T-cell (primary cell): ENCODE measurements at regions not wholly inside any gene's neighbourhood (a gene's known extent, or its start where the extent isn't known, plus 50 kb on each side); places are given as distances from the start of the nearest gene placed in this dataset.

Source experiments
- ATAC-seq, 4 experiments: fragments of 200-7000 bp in 3 of 4; fragments of 150-1000 bp in 1 of 4; cut with Tn5 transposase; replicated peaks in 1 of 4; 1 replicate in 3 of 4; 2 replicates in 1 of 4; pipeline ENCODE4 v1.10.0; 2021; ENCODE audit warnings: moderate library complexity in 3 of 4, mild to moderate bottlenecking in 2 of 4, moderate number of reproducible peaks in 1 of 4
- CTCF ChIA-PET, 2 donors: fragments of 300-600 bp; sonication (Branson Sonifier 250); formaldehyde crosslinking; loops; one replicate each; lab custom pipeline; 2022; ENCODE audit warnings: antibody characterized with exemption in 2 of 2; lab: Charles Lee
- POLR2A ChIA-PET, 2 donors: fragments of 300-600 bp; sonication (Branson Sonifier 250); formaldehyde crosslinking; loops; one replicate each; lab custom pipeline; 2022; ENCODE audit warnings: antibody characterized with exemption in 2 of 2; lab: Charles Lee
- DNase-seq, 35 experiments: peaks; one replicate each; pipeline versions ENCODE4 v3.0.0 to v3.0.0-alpha.2; 2013 to 2023
- H3K27ac ChIP-seq: one replicate; pipeline ENCODE4 v1.5.1; 2013; ENCODE audit warnings: low read length
- H3K27me3 ChIP-seq, 2 experiments: replicated peaks in 1 of 2; 1 replicate in 1 of 2; 2 replicates in 1 of 2; pipeline versions ENCODE4 v1.6.1 to v1.7.0; 2013; ENCODE audit warnings: low read length in 1 of 2, mixed read lengths in 1 of 2; ENCODE audit not compliant: control insufficient read depth in 2 of 2, insufficient read depth in 2 of 2; ENCODE audit errors: extremely low read depth in 1 of 2
- H3K36me3 ChIP-seq, 2 donors: 1 replicate in 1 of 2; 2 replicates in 1 of 2; pipeline versions ENCODE4 v1.6.1 to v1.7.0; 2013; ENCODE audit warnings: low read length in 1 of 2; ENCODE audit not compliant: control insufficient read depth in 2 of 2, insufficient read depth in 1 of 2; ENCODE audit errors: extremely low read depth in 1 of 2
- H3K4me1 ChIP-seq, 2 experiments: 1 replicate in 1 of 2; 2 replicates in 1 of 2; pipeline versions ENCODE4 v1.6.1 to v1.7.0; 2013; ENCODE audit warnings: low read length in 2 of 2, mixed read lengths in 1 of 2; ENCODE audit not compliant: insufficient read depth in 2 of 2, control insufficient read depth in 1 of 2; ENCODE audit errors: extremely low read depth in 1 of 2
- H3K4me3 ChIP-seq, 2 donors: 1 replicate in 1 of 2; 2 replicates in 1 of 2; pipeline versions ENCODE4 v1.5.1 to v1.7.0; 2013; ENCODE audit warnings: mild to moderate bottlenecking in 2 of 2, low read length in 1 of 2, moderate library complexity in 1 of 2; ENCODE audit not compliant: control insufficient read depth in 1 of 2; ENCODE audit errors: extremely low read depth in 1 of 2
- H3K9me3 ChIP-seq: 2 replicates; pipeline ENCODE4 v1.7.0; 2013
- H3K27ac Mint-ChIP-seq, 2 donors: one replicate each; pipeline ENCODE4 v1.8.0; 2020 to 2021; ENCODE audit warnings: mild to moderate bottlenecking in 2 of 2, mixed read lengths in 2 of 2
- H3K27me3 Mint-ChIP-seq, 2 donors: one replicate each; pipeline ENCODE4 v1.8.0; 2021 to 2022; ENCODE audit warnings: mixed read lengths in 2 of 2
- H3K36me3 Mint-ChIP-seq: one replicate; pipeline ENCODE4 v1.8.0; 2021; ENCODE audit warnings: mixed read lengths
- H3K4me1 Mint-ChIP-seq, 3 donors: one replicate each; pipeline ENCODE4 v1.8.0; 2020 to 2022; ENCODE audit warnings: mixed read lengths in 3 of 3, mild to moderate bottlenecking in 1 of 3
- H3K4me3 Mint-ChIP-seq, 3 donors: one replicate each; pipeline ENCODE4 v1.8.0; 2020 to 2022; ENCODE audit warnings: mild to moderate bottlenecking in 3 of 3, mixed read lengths in 3 of 3, moderate library complexity in 3 of 3
- H3K9me3 Mint-ChIP-seq, 3 donors: one replicate each; pipeline ENCODE4 v1.8.0; 2020 to 2022; ENCODE audit warnings: mixed read lengths in 3 of 3
- WGBS: methylation state at CpG from one replicate; pipeline ENCODE4 v1.1.5; 2013; ENCODE audit warnings: missing lambda C conversion rate; ENCODE audit not compliant: insufficient coverage; 5-methylcytosine and 5-hydroxymethylcytosine counted together

- Histone ChIP-seq H3K9me3 (no peaks in the 10 kb centered on the region), H3K27me3 (peaks cover 0 to 3% of the 10 kb centered on the region in 2 experiments), H3K36me3 (no peaks in the 10 kb centered on the region), H3K27ac (no peak overlapping the region), H3K4me3 (no peak overlapping the region), H3K4me1 (no peaks in the 10 kb centered on the region)
- Mint-ChIP-seq H3K27me3 (peaks cover 12% of the 10 kb centered on the region in 2 donors), H3K36me3 (no peaks in the 10 kb centered on the region), H3K4me3 (no peak overlapping the region), H3K4me1 (no peaks in the 10 kb centered on the region), H3K9me3 (no peaks in the 10 kb centered on the region), H3K27ac (no peak overlapping the region)
- POLR2A ChIA-PET, result no interaction called here
- DNase-seq (no peak), ATAC-seq (no peak)
- CTCF ChIA-PET, result no interaction called here
- WGBS, result no CpG with 5 or more reads among the region's 5 CpGs
Observed at GRCh38 chr4:151459375-151459774, 50.4 kb downstream of the FHIP1A start.

- ATAC-seq, result no peak
- Mint-ChIP-seq H3K27ac (no peak overlapping the region), H3K36me3 (no peaks in the 10 kb centered on the region), H3K9me3 (no peaks in the 10 kb centered on the region), H3K4me3 (no peak overlapping the region), H3K27me3 (peaks cover 16 to 19% of the 10 kb centered on the region in 2 donors), H3K4me1 (no peaks in the 10 kb centered on the region)
- H3K27ac ChIP-seq, result no peak overlapping the region
- H3K36me3 ChIP-seq, result no peaks in the 10 kb centered on the region
- peaks cover 0 to 3% of the 10 kb centered on the region in 2 experiments for H3K27me3 ChIP-seq
- H3K9me3 ChIP-seq, result no peaks in the 10 kb centered on the region
- no peak overlapping the region for H3K4me3 ChIP-seq
- WGBS, result 71% methylated on average over 1 of the region's 1 CpG
- no peak for DNase-seq
- H3K4me1 ChIP-seq, result no peaks in the 10 kb centered on the region
- POLR2A ChIA-PET, result no interaction called here
- CTCF ChIA-PET, result no interaction called here
Observed at GRCh38 chr4:151460434-151460833, 51.5 kb downstream of the FHIP1A start.

- no peak for DNase-seq
- H3K4me3 ChIP-seq, result no peak overlapping the region
- H3K4me1 ChIP-seq, result no peaks in the 10 kb centered on the region
- no peak for ATAC-seq
- Mint-ChIP-seq H3K27ac (no peak overlapping the region), H3K36me3 (no peaks in the 10 kb centered on the region), H3K27me3 (peaks cover 18 to 29% of the 10 kb centered on the region in 2 donors), H3K4me1 (no peaks in the 10 kb centered on the region), H3K4me3 (no peak overlapping the region), H3K9me3 (no peaks in the 10 kb centered on the region)
- no peaks in the 10 kb centered on the region for H3K9me3 ChIP-seq
- no peak overlapping the region for H3K27ac ChIP-seq
- no peaks in the 10 kb centered on the region for H3K36me3 ChIP-seq
- WGBS, result 100% methylated on average over 1 of the region's 1 CpG
- peaks cover 0 to 3% of the 10 kb centered on the region in 2 experiments for H3K27me3 ChIP-seq
- POLR2A ChIA-PET, result no interaction called here
- CTCF ChIA-PET, result no interaction called here
Observed at GRCh38 chr4:151462554-151462953, 53.6 kb downstream of the FHIP1A start.

- Histone ChIP-seq H3K27ac (no peak overlapping the region), H3K36me3 (no peaks in the 10 kb centered on the region)
- no CpG with 5 or more reads among the region's 3 CpGs for WGBS
Observed at GRCh38 chr4:151468715-151469696, 60.0 kb downstream of the FHIP1A start.

GRCh38 chr4:151469970-151470369 is 61.0 kb downstream of the FHIP1A start:
- Histone ChIP-seq H3K4me3 (no peak overlapping the region), H3K36me3 (no peaks in the 10 kb centered on the region), H3K27ac (no peak overlapping the region), H3K4me1 (no peaks in the 10 kb centered on the region), H3K9me3 (no peaks in the 10 kb centered on the region), H3K27me3 (no peaks in the 10 kb centered on the region)
- ChIA-PET POLR2A (no interaction called here), CTCF (no interaction called here)
- no peak overlapping the region for H3K27ac Mint-ChIP-seq
- no peaks in the 10 kb centered on the region for H3K36me3 Mint-ChIP-seq
- H3K9me3 Mint-ChIP-seq, result no peaks in the 10 kb centered on the region
- no peaks in the 10 kb centered on the region for H3K4me1 Mint-ChIP-seq
- ATAC-seq, result no peak
- DNase-seq, result no peak
- H3K4me3 Mint-ChIP-seq, result no peak overlapping the region
- peaks cover 7 to 16% of the 10 kb centered on the region in 2 donors for H3K27me3 Mint-ChIP-seq

More at GRCh38 chr4:151468715-151469696, 60.0 kb downstream of the FHIP1A start:
- Mint-ChIP-seq H3K9me3 (no peaks in the 10 kb centered on the region), H3K4me3 (no peak overlapping the region), H3K36me3 (no peaks in the 10 kb centered on the region), H3K27ac (no peak overlapping the region), H3K4me1 (no peaks in the 10 kb centered on the region), H3K27me3 (peaks cover 10 to 19% of the 10 kb centered on the region in 2 donors)
- Histone ChIP-seq H3K4me1 (no peaks in the 10 kb centered on the region), H3K4me3 (no peak overlapping the region), H3K9me3 (no peaks in the 10 kb centered on the region), H3K27me3 (peaks cover 0 to under 1% of the 10 kb centered on the region in 2 experiments)
- ATAC-seq, result no peak
- ChIA-PET POLR2A (no interaction called here), CTCF (no interaction called here)
- DNase-seq, result no peak

- no peak for DNase-seq
- no peaks in the 10 kb centered on the region for H3K9me3 ChIP-seq
- POLR2A ChIA-PET, result no interaction called here
- WGBS, result no CpG with 5 or more reads among the region's 4 CpGs
- no peaks in the 10 kb centered on the region for H3K4me1 ChIP-seq
- no peak overlapping the region for H3K4me3 ChIP-seq
- no peaks in the 10 kb centered on the region for H3K36me3 ChIP-seq
- no peak overlapping the region for H3K27ac ChIP-seq
- H3K4me1 Mint-ChIP-seq, result no peaks in the 10 kb centered on the region
- no peak overlapping the region for H3K27ac Mint-ChIP-seq
- H3K4me3 Mint-ChIP-seq, result no peak overlapping the region
- H3K27me3 Mint-ChIP-seq, result peaks cover 8 to 15% of the 10 kb centered on the region in 2 donors
- no peaks in the 10 kb centered on the region for H3K9me3 Mint-ChIP-seq
- no peaks in the 10 kb centered on the region for H3K36me3 Mint-ChIP-seq
- ATAC-seq, result no peak
- CTCF ChIA-PET, result no interaction called here
- peaks cover 0 to 7% of the 10 kb centered on the region in 2 experiments for H3K27me3 ChIP-seq
Observed at GRCh38 chr4:151471728-151472127, 62.8 kb downstream of the FHIP1A start.
